HG03354 (cell line): ENCODE measurements at regions not wholly inside any gene's neighbourhood (a gene's known extent, or its start where the extent isn't known, plus 50 kb on each side); places are given as distances from the start of the nearest gene placed in this dataset.

Experiments
- ATAC-seq: cut with Tn5 transposase; IDR thresholded peaks from one replicate; pipeline ENCODE4 v1.9.1; 2021; ENCODE audit warnings: mild to moderate bottlenecking; ENCODE audit not compliant: unreplicated experiment, poor library complexity, severe bottlenecking

GRCh38 chr4:15254236-15254880 is 173.5 kb upstream of the C1QTNF7 start:
- ATAC-seq = no peak

- ATAC-seq = no peak
Measured at GRCh38 chr4:15255537-15255936, 172.3 kb upstream of the C1QTNF7 start.

GRCh38 chr4:15260758-15261157 is 167.1 kb upstream of the C1QTNF7 start:
- no peak for ATAC-seq

GRCh38 chr4:15262396-15262795 is 165.4 kb upstream of the C1QTNF7 start:
- no peak for ATAC-seq

GRCh38 chr4:15270201-15270600 is 157.6 kb upstream of the C1QTNF7 start:
- no peak for ATAC-seq

- no peak for ATAC-seq
Measured at GRCh38 chr4:15286041-15286440, 141.8 kb upstream of the C1QTNF7 start.

GRCh38 chr4:15291122-15291521 is 136.7 kb upstream of the C1QTNF7 start:
- ATAC-seq = no peak

GRCh38 chr4:15293711-15294110 is 134.1 kb upstream of the C1QTNF7 start:
- ATAC-seq = no peak

GRCh38 chr4:15294202-15294601 is 133.6 kb upstream of the C1QTNF7 start:
- ATAC-seq = no peak

- no peak for ATAC-seq
Measured at GRCh38 chr4:15294832-15295231, 133.0 kb upstream of the C1QTNF7 start.

- ATAC-seq = no peak
Measured at GRCh38 chr4:15295421-15296162, 132.2 kb upstream of the C1QTNF7 start.

GRCh38 chr4:15297344-15297743 is 130.5 kb upstream of the C1QTNF7 start:
- no peak for ATAC-seq

- no peak for ATAC-seq
Measured at GRCh38 chr4:15299627-15300026, 128.2 kb upstream of the C1QTNF7 start.

- no peak for ATAC-seq
Measured at GRCh38 chr4:15303052-15303641, 124.7 kb upstream of the C1QTNF7 start.

GRCh38 chr4:15314974-15315373 is 112.9 kb upstream of the C1QTNF7 start:
- no peak for ATAC-seq

GRCh38 chr4:15317246-15317645 is 110.6 kb upstream of the C1QTNF7 start:
- ATAC-seq = no peak

- ATAC-seq = no peak
Measured at GRCh38 chr4:15318621-15319348, 109.0 kb upstream of the C1QTNF7 start.

GRCh38 chr4:15320121-15320678 is 107.6 kb upstream of the C1QTNF7 start:
- ATAC-seq = no peak

GRCh38 chr4:15322006-15322405 is 105.8 kb upstream of the C1QTNF7 start:
- ATAC-seq = no peak

- no peak for ATAC-seq
Measured at GRCh38 chr4:15325987-15326386, 101.8 kb upstream of the C1QTNF7 start.
